Hindlimb muscle (tissue), 1 donor: ENCODE measurements at regions not wholly inside any gene's neighbourhood (a gene's known extent, or its start where the extent isn't known, plus 50 kb on each side); places are given as distances from the start of the nearest gene placed in this dataset.

ENCODE experiments used
- DNase-seq: peaks from one replicate; pipeline ENCODE4 v3.0.0-alpha.2; 2013

DNA sequence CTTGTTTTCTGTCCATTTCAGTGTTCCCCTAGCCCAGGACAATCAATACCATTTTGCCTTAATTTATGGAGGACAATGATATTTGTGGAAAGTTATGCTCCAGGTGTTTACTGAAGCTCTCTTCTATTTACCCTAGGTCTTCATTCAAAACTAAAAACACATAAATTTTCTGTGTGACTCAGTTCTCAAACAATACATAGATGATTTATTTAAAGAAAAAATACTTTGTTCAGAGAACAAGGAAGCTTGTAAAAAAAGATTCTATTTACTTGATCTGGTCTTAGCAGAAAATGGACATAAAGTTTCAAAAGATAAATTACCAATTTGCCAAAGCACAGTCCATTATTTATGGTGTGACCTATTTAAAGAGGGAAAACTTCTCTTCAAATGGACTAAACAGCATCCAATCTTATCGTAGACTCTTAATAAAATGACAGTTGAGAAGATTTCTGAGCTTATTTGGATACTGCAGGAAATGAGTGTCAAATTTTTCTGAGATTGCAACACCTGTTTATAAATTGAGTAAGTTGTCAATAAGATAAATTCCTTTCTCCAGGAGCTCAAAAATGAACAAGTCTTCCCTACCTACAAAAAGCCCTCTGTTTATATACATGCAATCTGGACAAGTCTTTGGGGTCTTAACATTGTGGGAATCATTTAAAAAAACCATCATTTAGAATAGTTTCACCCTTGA is 627.2 kb downstream of the PSAT1 start:
- DNase-seq = no peak

DNA sequence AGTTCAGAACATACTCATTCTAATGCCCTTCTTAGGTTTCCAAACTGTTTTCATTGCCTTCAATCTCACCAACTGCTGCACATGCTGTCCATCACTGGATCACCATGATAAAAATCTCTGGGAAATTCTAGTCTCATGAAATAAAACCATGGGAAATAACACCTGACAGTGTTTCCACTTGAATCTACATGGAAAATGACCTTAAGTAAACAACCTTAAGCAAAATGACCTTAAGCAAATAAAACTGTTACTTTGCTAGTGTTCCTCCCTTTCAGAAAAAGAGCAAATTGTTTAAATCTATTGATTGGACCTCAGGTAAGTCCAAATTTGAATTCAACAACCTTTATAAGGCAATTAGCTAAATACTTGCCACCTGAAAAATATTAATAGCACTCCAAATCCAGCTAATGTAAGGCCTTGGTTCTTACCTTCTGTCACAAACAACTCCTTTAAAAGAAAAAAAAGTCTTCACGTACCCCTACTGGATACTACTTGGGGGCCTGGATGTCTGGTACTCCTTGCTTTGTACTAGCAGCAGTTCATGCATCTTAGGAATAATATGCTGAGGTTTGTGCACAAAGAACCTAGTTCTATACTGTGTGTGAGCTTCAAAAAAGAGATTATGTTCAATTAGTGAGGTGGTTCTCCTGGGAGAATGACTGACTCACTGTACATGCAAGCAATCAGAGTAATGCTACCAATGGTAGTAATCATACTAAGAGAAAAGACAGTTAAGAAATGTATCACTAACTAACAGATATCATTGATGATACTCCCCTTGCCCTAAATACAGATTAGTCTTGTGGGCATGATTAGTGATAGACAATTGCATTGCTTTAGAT is 630.4 kb downstream of the PSAT1 start:
- DNase-seq = no peak

DNA sequence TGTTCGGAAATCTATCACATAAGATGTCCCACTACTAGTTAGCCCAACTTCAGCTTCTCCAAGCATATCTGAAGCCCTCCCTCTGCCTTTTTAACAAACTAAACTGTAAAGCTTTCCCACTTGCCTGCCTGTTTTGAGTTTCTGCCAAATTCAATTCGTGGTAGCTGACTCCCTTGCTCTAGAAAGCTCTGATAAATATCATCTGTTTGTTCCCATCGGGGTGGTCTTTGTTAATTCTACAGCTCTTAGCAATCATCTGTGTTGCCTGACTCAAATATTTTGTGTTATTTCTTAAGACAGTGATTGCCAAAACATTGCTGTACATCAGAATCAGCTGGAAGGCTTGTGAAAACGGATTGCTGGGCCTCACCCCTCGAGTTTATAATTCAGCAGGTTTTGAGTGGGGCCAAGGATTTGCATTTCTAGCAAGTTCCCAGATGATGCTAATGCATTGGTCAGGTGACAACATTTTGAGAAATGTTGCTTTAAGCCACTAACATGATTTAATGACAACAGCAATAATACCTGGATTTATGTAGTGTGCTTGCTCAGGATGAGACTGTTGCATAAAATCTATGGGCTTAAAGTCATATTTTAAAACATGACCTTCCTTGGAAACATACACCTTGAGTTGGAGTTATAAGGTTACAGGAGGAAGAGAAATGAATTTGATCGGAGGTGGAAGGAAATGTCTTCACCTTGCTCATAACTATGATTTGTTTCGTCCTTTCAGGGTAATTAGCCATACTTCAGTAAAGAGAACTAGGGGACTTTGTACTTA is 631.9 kb downstream of the PSAT1 start:
- DNase-seq = no peak

GRCh38 chr9:78930281-78930680 is 633.4 kb downstream of the PSAT1 start:
- no peak for DNase-seq

- no peak for DNase-seq
These were observed 636.1 kb downstream of the PSAT1 start for GRCh38 chr9:78932849-78933627.

DNA sequence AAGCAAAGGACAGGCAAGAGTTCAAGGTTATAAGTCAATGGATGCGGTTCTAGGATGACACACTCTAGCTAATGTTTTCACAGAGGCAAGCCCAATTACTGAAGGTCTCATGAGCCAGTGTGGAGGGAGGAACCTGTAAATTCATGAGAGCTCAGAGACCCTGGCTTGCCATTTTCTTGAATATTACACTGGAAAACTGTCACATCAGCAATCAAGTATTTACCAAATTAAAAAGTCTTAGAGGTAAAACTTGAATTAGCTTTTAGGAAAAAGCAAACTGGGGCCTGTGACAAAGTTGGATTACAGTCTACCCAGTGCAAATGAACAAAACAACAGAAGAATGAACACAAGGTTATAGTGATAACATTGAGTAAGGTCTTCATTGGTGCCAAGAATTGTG is 636.9 kb upstream of the TLE4 start:
- no peak for DNase-seq

DNA sequence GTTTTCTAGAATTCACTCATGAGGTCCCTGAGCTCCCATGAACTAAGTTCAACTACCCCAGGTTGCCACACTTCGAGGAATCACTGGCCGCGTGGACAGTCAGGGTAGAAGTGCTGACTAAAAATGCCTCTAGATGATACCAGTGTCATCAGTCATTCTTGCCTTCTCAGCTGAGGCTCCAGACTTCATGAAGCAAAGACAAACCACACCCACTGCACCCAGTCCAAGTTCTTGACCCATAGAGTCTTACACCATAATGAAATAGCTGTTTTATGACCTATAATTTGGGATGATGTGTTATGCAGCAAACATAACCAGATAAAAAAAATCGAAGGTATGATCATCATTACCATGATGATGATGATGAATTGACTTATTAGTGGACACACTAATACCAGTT is 632.9 kb upstream of the TLE4 start:
- no peak for DNase-seq

GRCh38 chr9:78939311-78940065 is 632.3 kb upstream of the TLE4 start:
- DNase-seq = peak; percentile 11

DNA sequence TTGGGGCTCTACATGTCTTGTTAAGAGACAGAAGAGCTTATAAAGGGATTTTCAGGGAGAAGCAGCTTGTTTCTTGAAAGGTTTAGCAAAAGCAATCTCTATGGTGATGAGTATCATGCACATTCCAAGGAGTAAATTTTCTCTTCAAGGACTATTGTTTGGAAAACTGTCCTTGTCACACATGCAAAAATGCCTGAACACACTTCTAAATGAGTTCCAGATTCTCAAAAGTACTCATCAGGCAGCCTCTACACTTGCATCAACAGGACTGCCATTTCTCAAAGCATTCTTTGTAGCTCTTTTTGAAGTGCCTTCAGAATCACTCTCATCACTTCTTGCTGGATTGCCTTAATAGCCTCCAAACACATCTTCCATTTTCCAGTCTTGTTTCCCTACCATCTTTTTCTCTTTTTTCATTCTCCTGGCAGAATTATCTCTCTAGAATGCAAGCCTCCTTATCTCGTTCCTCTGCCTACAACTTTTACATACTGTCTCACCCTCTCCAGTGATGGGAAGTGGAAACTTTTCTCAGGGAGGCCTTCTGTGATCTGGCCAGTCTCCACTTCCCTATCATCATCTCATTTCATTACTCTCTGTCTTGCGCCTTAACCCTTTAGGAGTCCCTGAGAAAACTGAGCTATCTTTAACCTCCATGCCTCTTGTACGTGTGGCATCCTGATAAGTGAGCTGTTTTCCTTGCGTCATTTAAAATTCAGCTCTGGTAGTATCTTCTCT is 631.5 kb upstream of the TLE4 start:
- no peak for DNase-seq

GRCh38 chr9:78954286-78954685 is 617.5 kb upstream of the TLE4 start:
- DNase-seq = peak; percentile 10

- no peak for DNase-seq
These were observed 612.9 kb upstream of the TLE4 start for GRCh38 chr9:78958892-78959291.

DNA sequence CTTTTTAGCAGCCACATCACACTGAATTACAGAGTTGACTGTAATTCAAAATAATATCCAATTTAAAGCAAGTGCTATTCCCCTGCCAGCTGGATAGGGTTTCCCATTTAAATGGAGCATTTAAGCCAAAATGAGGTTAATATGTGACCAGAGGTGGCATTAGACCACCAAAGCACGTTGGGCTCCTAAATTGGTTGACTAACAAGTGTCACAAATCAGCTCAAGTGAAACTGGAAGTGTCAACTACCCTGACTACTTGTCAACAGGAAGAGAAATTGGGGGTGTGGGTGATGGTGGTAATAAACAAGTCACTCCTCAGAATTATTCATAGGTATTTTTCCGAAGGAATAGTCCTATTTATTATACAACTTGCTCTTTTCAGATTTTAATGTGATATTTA is 609.6 kb upstream of the TLE4 start:
- DNase-seq = no peak

- DNase-seq = no peak
These were observed 607.9 kb upstream of the TLE4 start for GRCh38 chr9:78963911-78964310.

- DNase-seq = no peak
These were observed 604.1 kb upstream of the TLE4 start for GRCh38 chr9:78967596-78968217.

- no peak for DNase-seq
These were observed 601.4 kb upstream of the TLE4 start for GRCh38 chr9:78970375-78970774.

DNA sequence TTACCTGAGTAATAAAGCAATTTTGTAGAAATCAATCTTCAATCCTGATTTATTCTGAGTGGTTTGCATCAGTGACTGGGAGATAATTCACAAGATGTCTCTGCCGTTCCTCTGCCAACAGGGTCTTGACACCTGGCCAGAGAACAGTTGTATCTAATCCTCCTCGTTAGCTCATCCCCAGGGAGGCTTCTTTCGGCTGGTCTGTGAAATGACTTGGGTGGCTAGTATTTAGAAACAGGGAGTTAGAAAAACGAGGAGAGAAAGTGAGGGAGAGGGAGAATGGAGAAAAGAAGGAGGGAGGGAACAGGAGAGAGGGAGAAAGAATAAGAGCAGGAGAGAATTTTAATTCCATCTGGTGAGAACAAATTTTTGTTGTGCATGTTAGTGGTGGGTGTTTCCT is 600.2 kb upstream of the TLE4 start:
- no peak for DNase-seq

- DNase-seq = no peak
These were observed 599.3 kb upstream of the TLE4 start for GRCh38 chr9:78972303-78972999.

GRCh38 chr9:78973907-78974306 is 597.9 kb upstream of the TLE4 start:
- DNase-seq = no peak

- DNase-seq = no peak
These were observed 588.9 kb upstream of the TLE4 start for GRCh38 chr9:78982849-78983248.
